Small intestine (tissue), 7 donors: ENCODE measurements at regions not wholly inside any gene's neighbourhood (a gene's known extent, or its start where the extent isn't known, plus 50 kb on each side); places are given as distances from the start of the nearest gene placed in this dataset.

Experiments
- DNase-seq, 2 donors: peaks; one replicate each; pipeline versions ENCODE4 v3.0.0 to v3.0.0-alpha.2; 2013
- FAIRE-seq: peaks from 2 replicates; lab custom pipeline; 2012; peaks lifted over from hg19 to GRCh38; lab: Jason Lieb, UNC
- H3K27ac ChIP-seq, 3 donors: one replicate each; pipeline ENCODE4 v1.5.1; 2013; ENCODE audit warnings: low read length in 2 of 3, mild to moderate bottlenecking in 2 of 3, control low read depth in 1 of 3, inconsistent platforms in 1 of 3, low read depth in 1 of 3, moderate library complexity in 1 of 3
- H3K27me3 ChIP-seq, 3 donors: one replicate each; pipeline ENCODE4 v1.6.1; 2013; ENCODE audit warnings: low read length in 3 of 3, inconsistent platforms in 1 of 3; ENCODE audit not compliant: control insufficient read depth in 3 of 3, insufficient read depth in 3 of 3
- H3K36me3 ChIP-seq, 3 donors: one replicate each; pipeline ENCODE4 v1.6.1; 2013; ENCODE audit warnings: low read length in 3 of 3, inconsistent platforms in 1 of 3, low read depth in 1 of 3, mild to moderate bottlenecking in 1 of 3, moderate library complexity in 1 of 3; ENCODE audit not compliant: control insufficient read depth in 3 of 3, insufficient read depth in 2 of 3
- H3K4me1 ChIP-seq, 3 donors: one replicate each; pipeline ENCODE4 v1.6.1; 2013; ENCODE audit warnings: low read length in 2 of 3, inconsistent platforms in 1 of 3, low read depth in 1 of 3, mild to moderate bottlenecking in 1 of 3, moderate library complexity in 1 of 3; ENCODE audit not compliant: control insufficient read depth in 3 of 3, insufficient read depth in 2 of 3
- H3K4me3 ChIP-seq, 3 donors: one replicate each; pipeline ENCODE4 v1.5.1; 2013; ENCODE audit warnings: low read length in 3 of 3, control low read depth in 1 of 3, inconsistent platforms in 1 of 3, low read depth in 1 of 3, mild to moderate bottlenecking in 1 of 3, moderate library complexity in 1 of 3
- H3K9me3 ChIP-seq, 2 donors: one replicate each; pipeline ENCODE4 v1.6.1; 2013; ENCODE audit warnings: low read depth in 1 of 2, low read length in 1 of 2; ENCODE audit not compliant: control insufficient read depth in 2 of 2, insufficient read depth in 1 of 2
- WGBS, 3 donors: extraction: QIAGEN DNeasy Blood & Tissue Kit; methylation state at CpG; one replicate each; pipeline ENCODE4 v1.1.7; 2013; 5-methylcytosine and 5-hydroxymethylcytosine counted together
- donor health status: healthy with polysubstance abuse.
- donor health status: control.
- donor health status: control.
- donor health status: Bipolar disorder and iron deficiency.
- donor health status: healthy.

DNA sequence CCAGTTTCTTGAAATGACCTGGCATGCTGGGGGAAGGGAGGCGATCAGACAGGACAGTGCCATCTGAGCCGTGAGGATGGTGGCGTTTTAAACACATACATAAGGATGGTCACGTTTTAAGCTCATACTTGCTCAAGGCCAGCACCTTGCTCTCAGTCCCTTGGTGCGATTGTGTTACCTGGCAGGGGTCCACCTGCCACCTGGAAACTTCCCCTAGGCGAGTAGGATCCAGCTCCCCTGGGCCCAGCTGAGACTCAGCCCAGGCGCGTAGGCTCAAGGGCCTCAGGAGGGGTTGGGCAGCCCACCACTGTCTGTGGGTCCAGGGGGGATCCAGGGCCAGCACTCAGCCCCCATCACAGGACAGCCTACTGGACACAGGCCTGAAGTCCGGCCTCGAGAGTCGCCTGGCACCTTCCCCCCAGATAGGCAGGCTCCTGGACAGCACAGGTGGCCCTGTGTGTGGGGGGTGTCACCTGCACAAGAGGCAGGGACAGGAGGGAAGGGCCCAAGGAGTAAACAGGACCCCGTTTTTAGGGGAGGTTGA is 185.8 kb downstream of the BRD1 start:
- Histone ChIP-seq H3K4me1 (no peaks in the 10 kb centered on the region), H3K27ac (no peak overlapping the region), H3K36me3 (peaks cover 0 to 2% (median 0%) of the 10 kb centered on the region in 3 donors), H3K9me3 (no peaks in the 10 kb centered on the region), H3K27me3 (no peaks in the 10 kb centered on the region), H3K4me3 (no peak overlapping the region)
- 67 to 89% (median 70%) methylated on average over 12 of the region's 12 CpGs for WGBS, 3 donors
- DNase-seq (no peak), FAIRE-seq (no peak)

DNA sequence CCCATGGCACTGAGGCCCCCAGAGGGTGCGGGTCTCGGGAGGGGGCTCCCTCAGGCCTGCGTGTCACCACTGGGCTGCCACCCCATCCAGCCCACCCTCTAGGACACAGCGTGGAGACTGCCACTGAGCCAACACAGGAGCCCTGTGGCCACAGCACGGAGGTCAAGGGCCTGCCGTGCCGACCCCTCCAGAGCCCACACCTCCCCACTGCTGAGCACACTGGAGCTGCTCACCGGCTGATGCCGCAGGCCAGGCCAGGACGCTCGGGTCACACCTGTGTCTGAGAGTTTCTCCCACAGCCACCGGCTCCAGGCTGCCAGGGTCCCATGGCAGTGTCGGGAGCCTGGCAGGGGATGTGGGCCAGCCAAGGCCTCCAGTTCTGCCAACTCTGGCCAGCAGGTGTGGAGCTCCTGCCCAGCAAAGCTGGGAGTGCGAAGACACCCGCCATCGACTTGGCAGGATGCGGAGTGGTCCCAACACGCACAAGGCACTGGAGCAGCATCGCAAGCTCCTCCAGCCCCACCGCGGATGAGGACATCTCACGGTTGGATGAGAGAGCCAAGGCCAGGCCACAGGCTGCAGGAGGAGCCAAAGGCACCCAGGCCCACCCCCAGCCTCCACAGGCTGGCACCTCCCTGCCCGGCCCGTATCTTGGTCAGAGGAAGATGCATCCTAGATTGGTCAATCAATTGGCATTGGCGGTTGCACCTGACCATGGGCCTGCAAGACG is 187.1 kb downstream of the BRD1 start:
- WGBS, 3 donors, result 76 to 88% (median 87%) methylated on average over 25 to 26 of the region's 26 CpGs
- Histone ChIP-seq H3K4me1 (no peaks in the 10 kb centered on the region), H3K27ac (no peak overlapping the region), H3K27me3 (no peaks in the 10 kb centered on the region), H3K9me3 (no peaks in the 10 kb centered on the region), H3K4me3 (no peak overlapping the region), H3K36me3 (peaks cover 0 to 2% (median 0%) of the 10 kb centered on the region in 3 donors)
- FAIRE-seq (no peak), DNase-seq (no peak)

GRCh38 chr22:49639956-49640355 is 187.7 kb downstream of the BRD1 start:
- no peak for DNase-seq
- no peak overlapping the region for H3K4me3 ChIP-seq
- peaks cover 0 to 2% (median 0%) of the 10 kb centered on the region in 3 donors for H3K36me3 ChIP-seq
- H3K4me1 ChIP-seq, result no peaks in the 10 kb centered on the region
- 33 to 63% (median 59%) methylated on average over 10 to 12 of the region's 12 CpGs for WGBS, 3 donors
- H3K27ac ChIP-seq, result no peak overlapping the region
- no peak for FAIRE-seq
- H3K27me3 ChIP-seq, result no peaks in the 10 kb centered on the region
- H3K9me3 ChIP-seq, result no peaks in the 10 kb centered on the region

DNA sequence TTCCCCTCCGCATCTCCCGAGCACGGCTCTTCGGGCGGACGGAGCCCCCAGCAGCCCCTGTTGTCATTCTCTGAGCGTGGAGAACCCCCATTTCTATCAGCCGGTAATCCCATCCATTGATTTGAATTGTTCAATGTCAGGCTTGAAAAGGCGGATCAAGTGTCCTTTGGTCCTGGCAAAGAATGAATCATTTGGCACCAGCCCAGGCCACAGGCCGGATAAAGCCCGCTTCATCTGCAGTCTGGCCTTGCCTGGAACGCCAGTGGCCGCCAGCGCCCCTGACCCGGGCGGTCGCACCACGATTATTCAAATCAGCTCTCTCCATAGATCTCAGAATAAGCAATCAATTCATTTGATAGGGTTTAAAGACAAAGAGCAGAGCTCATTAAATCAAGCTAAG is 188.9 kb downstream of the BRD1 start:
- Histone ChIP-seq H3K36me3 (peaks cover 0 to 2% (median 0%) of the 10 kb centered on the region in 3 donors), H3K4me3 (no peak overlapping the region), H3K9me3 (no peaks in the 10 kb centered on the region), H3K4me1 (no peaks in the 10 kb centered on the region), H3K27me3 (no peaks in the 10 kb centered on the region), H3K27ac (no peak overlapping the region)
- DNase-seq (no peak), FAIRE-seq (no peak)
- 55 to 76% (median 69%) methylated on average over 18 of the region's 18 CpGs for WGBS, 3 donors

DNA sequence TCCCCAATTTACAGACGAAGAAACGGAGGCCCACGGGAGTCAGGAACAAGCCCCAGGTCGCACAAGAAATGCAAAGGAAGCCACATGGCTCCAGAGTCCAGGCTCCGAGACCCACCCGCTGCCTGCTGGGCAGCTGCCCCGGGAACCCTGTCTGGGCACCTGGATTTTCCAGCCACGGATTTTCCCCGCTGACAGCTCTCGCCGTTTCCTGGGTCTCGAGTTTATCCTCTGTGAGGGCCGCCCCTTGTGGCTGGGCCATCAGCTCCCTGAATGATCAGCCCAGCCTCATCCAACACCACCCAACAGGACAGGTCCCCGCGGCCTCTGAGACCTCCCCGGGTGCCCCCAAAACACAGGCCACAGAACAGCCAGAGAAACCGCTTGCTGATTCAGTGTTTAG is 189.7 kb downstream of the BRD1 start:
- 87 to 91% (median 90%) methylated on average over 16 to 17 of the region's 17 CpGs for WGBS, 3 donors
- no peak for FAIRE-seq

GRCh38 chr22:49637255-49637760 is 190.4 kb downstream of the BRD1 start:
- 87 to 93% (median 90%) methylated on average over 26 to 28 of the region's 28 CpGs for WGBS, 3 donors
- H3K4me1 ChIP-seq, result no peaks in the 10 kb centered on the region
- DNase-seq, result no peak
- H3K4me3 ChIP-seq, result no peak overlapping the region
- no peaks in the 10 kb centered on the region for H3K9me3 ChIP-seq
- FAIRE-seq, result no peak
- no peak overlapping the region for H3K27ac ChIP-seq
- no peaks in the 10 kb centered on the region for H3K27me3 ChIP-seq
- H3K36me3 ChIP-seq, result peaks cover 0 to 2% (median 0%) of the 10 kb centered on the region in 3 donors

More for the DNA sequence above, 189.7 kb downstream of the BRD1 start:
- Histone ChIP-seq H3K27ac (no peak overlapping the region), H3K9me3 (no peaks in the 10 kb centered on the region), H3K4me3 (no peak overlapping the region), H3K27me3 (no peaks in the 10 kb centered on the region), H3K36me3 (peaks cover 0 to 2% (median 0%) of the 10 kb centered on the region in 3 donors), H3K4me1 (no peaks in the 10 kb centered on the region)
- no peak for DNase-seq

DNA sequence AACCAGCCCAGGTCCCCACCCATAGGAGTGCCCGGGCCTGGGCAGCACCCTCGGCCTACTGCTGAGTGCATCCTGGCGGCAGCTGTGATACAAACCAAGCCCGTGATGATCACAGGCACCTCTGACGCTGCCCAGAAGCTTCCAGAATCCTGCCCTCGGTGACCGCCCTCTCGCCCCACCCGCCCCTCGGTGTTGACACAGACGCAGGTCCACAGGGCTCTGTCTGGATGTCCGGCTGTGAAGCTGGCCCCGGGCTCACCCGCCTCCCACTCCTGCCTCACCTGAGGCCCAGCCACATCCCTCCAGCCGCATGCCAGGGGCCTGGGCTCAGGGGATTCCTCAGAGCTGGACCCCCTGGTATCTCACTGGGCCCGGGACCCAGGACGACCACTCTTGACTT is 191.0 kb downstream of the BRD1 start:
- 69 to 86% (median 74%) methylated on average over 17 of the region's 17 CpGs for WGBS, 3 donors
- Histone ChIP-seq H3K9me3 (no peaks in the 10 kb centered on the region), H3K36me3 (peaks cover 0 to 2% (median 0%) of the 10 kb centered on the region in 3 donors), H3K27ac (no peak overlapping the region), H3K4me1 (no peaks in the 10 kb centered on the region), H3K4me3 (no peak overlapping the region), H3K27me3 (no peaks in the 10 kb centered on the region)
- DNase-seq (no peak), FAIRE-seq (no peak)

- no peak overlapping the region for H3K27ac ChIP-seq
- no peak for FAIRE-seq
- WGBS, 3 donors, result 59 to 80% (median 64%) methylated on average over 10 of the region's 10 CpGs
Observed at GRCh38 chr22:49636214-49636613, 191.5 kb downstream of the BRD1 start.

More at GRCh38 chr22:49636214-49636613, 191.5 kb downstream of the BRD1 start:
- Histone ChIP-seq H3K4me1 (no peaks in the 10 kb centered on the region), H3K27me3 (no peaks in the 10 kb centered on the region), H3K9me3 (no peaks in the 10 kb centered on the region), H3K4me3 (no peak overlapping the region), H3K36me3 (peaks cover 0 to 2% (median 0%) of the 10 kb centered on the region in 3 donors)
- DNase-seq, result no peak
